Calu3 (cell line): ENCODE measurements at regions not wholly inside any gene's neighbourhood (a gene's known extent, or its start where the extent isn't known, plus 50 kb on each side); places are given as distances from the start of the nearest gene placed in this dataset.

Experiments used
- BruUV-seq: library from RNA; stranded (reverse); fragments of 400-500 nt; replicated peaks from 2 replicates; lab custom pipeline; 2021; lab: Mats Ljungman, UMichigan
- CTCF ChIA-PET: fragments of 300-600 bp; sonication (Branson Sonifier 250); formaldehyde crosslinking; loops from one replicate; lab custom pipeline; 2022; ENCODE audit warnings: antibody characterized with exemption; lab: Charles Lee
- DNase-seq: peaks from one replicate; pipeline ENCODE4 v3.0.0; 2022
- H3K27ac Mint-ChIP-seq: one replicate; pipeline ENCODE4 v1.8.0; 2022; ENCODE audit warnings: mixed read lengths; ENCODE audit not compliant: unreplicated experiment
- H3K27me3 Mint-ChIP-seq: one replicate; pipeline ENCODE4 v1.8.0; 2022; ENCODE audit warnings: mixed read lengths; ENCODE audit not compliant: unreplicated experiment
- H3K36me3 Mint-ChIP-seq: one replicate; pipeline ENCODE4 v1.8.0; 2022; ENCODE audit warnings: mild to moderate bottlenecking, moderate library complexity, mixed read lengths; ENCODE audit not compliant: insufficient read depth, unreplicated experiment
- H3K4me1 Mint-ChIP-seq: one replicate; pipeline ENCODE4 v1.8.0; 2022; ENCODE audit warnings: mild to moderate bottlenecking, low read depth, mixed read lengths; ENCODE audit not compliant: unreplicated experiment
- H3K4me3 Mint-ChIP-seq: one replicate; pipeline ENCODE4 v1.8.0; 2022; ENCODE audit warnings: mild to moderate bottlenecking, low read depth, moderate library complexity, mixed read lengths; ENCODE audit not compliant: unreplicated experiment
- H3K9me3 Mint-ChIP-seq: one replicate; pipeline ENCODE4 v1.8.0; 2022; ENCODE audit warnings: low read depth, mixed read lengths; ENCODE audit not compliant: unreplicated experiment
- intact Hi-C: fragments of 100-400 bp; cut with micrococcal nuclease; formaldehyde crosslinking; loops from one replicate; pipeline ENCODE4 v1.10.0; 2022; ENCODE audit not compliant: unreplicated experiment
- TF ChIP-seq, protein P1 (sequence below): fragments of 200-600 bp; IDR thresholded peaks from one replicate; pipeline ENCODE4 v1.8.0; 2022; ENCODE audit warnings: antibody characterized with exemption; ENCODE audit not compliant: unreplicated experiment

DNA sequence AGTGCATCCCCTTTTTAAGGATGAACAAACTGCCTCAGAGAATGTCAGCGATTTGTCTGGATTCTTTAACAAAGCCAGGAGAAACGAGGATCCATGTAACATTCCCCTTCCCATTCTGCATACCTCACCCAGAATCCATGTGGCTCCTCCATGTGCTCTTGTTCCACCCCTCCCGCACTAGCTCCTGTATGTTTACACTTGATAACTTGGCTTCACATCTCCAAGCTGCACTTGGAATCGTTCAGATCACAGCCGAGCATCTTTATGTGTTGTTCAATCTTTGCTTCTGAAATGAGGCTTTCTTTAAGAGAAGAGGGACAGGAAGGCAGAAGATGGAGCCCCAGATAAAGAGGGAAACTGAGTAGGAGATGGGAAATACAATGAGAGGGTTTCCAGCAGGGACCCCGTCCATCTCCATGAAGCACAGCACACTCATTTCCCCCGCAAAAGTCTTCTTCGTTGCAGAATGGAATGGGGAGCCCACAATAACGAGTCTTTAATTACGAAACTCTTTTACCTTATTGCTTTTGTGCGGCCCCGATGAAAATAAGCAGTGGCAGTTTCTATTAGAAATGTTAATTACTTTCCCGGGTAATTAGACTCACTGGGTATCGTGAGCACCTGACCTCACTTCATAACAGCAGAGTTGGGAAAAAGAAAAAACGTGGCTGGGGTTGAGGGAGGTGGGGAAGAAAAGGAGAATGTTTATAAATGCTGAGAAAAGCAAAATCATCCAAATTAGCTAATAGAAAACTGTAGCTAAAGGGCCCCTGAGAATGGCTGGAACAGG is 96.8 kb upstream of the ISX start:
- no peak for DNase-seq
- intact Hi-C loops: no loop called here
- TF ChIP-seq, protein P1, sequence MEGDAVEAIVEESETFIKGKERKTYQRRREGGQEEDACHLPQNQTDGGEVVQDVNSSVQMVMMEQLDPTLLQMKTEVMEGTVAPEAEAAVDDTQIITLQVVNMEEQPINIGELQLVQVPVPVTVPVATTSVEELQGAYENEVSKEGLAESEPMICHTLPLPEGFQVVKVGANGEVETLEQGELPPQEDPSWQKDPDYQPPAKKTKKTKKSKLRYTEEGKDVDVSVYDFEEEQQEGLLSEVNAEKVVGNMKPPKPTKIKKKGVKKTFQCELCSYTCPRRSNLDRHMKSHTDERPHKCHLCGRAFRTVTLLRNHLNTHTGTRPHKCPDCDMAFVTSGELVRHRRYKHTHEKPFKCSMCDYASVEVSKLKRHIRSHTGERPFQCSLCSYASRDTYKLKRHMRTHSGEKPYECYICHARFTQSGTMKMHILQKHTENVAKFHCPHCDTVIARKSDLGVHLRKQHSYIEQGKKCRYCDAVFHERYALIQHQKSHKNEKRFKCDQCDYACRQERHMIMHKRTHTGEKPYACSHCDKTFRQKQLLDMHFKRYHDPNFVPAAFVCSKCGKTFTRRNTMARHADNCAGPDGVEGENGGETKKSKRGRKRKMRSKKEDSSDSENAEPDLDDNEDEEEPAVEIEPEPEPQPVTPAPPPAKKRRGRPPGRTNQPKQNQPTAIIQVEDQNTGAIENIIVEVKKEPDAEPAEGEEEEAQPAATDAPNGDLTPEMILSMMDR: no peak
- Mint-ChIP-seq H3K4me3 (no peak overlapping the region), H3K9me3 (peaks cover 4% of the 10 kb centered on the region), H3K4me1 (no peaks in the 10 kb centered on the region), H3K27ac (no peak overlapping the region), H3K36me3 (no peaks in the 10 kb centered on the region), H3K27me3 (no peaks in the 10 kb centered on the region)
- CTCF ChIA-PET: no interaction called here
- BruUV-seq: no TSS peak

DNA sequence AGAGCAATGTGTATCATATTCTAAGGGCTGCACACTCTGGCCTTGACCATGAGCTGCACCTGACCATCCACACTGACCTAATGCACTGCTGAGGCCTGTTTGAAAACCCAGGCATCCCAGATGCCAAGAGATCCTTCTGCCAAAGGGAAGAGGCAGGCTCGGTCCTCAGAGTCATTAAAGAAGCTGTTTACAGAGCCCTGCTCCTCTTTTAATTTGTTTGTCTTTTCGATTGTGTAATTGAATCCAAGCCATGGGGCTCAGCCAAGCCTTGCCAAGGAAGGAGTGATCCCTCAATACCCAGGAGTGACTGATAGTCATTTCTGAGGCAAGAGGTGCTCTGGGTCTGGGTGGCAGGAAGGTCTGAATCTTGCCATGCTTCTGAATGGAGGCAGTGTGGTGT is 94.5 kb upstream of the ISX start:
- H3K4me1 Mint-ChIP-seq: no peaks in the 10 kb centered on the region
- no TSS peak for BruUV-seq
- CTCF ChIA-PET: interaction anchor here (0.6 kb wide), 1 partner anchor 1956 kb away, joined by 6 read pairs; no protein-coding TSS in a partner anchor
- H3K9me3 Mint-ChIP-seq: peaks cover 3% of the 10 kb centered on the region
- DNase-seq: no peak
- intact Hi-C loops: no loop called here
- H3K27me3 Mint-ChIP-seq: no peaks in the 10 kb centered on the region
- TF ChIP-seq, protein P1: no peak
- no peaks in the 10 kb centered on the region for H3K36me3 Mint-ChIP-seq
- H3K27ac Mint-ChIP-seq: no peak overlapping the region
- H3K4me3 Mint-ChIP-seq: no peak overlapping the region

DNA sequence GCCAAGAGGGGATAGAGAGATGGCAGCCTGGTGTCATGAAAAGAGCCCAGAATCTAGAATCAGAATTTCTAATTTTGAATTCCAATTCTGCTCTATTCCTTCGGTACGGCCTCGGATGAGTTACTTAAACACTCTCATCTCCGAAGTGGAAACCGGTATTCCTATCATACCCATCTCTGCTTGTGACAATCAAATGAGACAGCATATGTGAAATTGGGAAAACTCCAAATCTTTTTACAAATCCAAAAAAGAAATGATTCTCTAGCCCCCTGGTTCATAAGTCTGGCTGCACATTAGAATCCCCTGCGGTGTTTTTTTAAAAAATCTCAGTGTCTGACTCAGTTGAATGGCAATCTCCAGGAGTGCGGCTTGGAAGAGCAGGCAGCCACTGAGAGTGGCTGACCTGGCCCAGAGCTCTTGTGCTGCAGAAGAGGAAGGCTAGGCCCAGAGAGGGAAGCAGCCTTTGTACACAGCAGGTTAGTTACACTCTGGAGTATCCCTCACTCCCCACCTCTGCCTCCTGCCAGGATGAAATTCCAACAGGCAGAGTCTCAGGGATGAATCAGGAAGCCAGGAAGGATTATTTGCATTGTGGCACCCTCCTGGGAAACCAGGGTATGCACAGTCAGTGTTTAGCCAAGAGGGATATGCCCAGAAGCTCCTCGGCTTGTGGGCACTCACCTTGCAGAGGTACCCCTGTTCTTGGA is 93.6 kb upstream of the ISX start:
- H3K4me1 Mint-ChIP-seq: no peaks in the 10 kb centered on the region
- TF ChIP-seq, protein P1: no peak
- H3K27ac Mint-ChIP-seq: no peak overlapping the region
- no peaks in the 10 kb centered on the region for H3K27me3 Mint-ChIP-seq
- intact Hi-C loops: no loop called here
- no peak for DNase-seq
- H3K4me3 Mint-ChIP-seq: no peak overlapping the region
- no peaks in the 10 kb centered on the region for H3K36me3 Mint-ChIP-seq
- CTCF ChIA-PET: no interaction called here
- H3K9me3 Mint-ChIP-seq: peaks cover 5% of the 10 kb centered on the region
- BruUV-seq: no TSS peak

DNA sequence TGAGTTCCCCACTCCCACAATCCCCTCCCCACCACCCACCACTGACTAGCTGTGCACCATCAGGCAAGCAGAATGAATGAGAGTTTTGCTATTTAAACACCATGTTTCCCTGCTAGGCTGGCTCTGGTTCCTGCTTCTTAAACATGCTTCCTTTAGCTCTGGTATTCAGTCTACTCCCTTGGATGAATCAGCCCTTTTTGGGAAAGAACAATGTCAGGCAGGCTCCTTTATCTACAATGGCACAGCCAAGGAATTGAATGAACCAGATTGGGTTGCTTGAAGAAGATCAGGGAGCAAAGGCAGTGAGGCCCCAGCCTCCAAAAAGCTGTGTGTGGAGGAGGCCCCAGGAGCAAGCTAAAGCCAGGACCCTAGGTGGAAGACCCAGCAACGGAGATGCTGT is 92.9 kb upstream of the ISX start:
- Mint-ChIP-seq H3K4me1 (no peaks in the 10 kb centered on the region), H3K36me3 (no peaks in the 10 kb centered on the region), H3K9me3 (peaks cover 2% of the 10 kb centered on the region), H3K27me3 (no peaks in the 10 kb centered on the region), H3K27ac (no peak overlapping the region), H3K4me3 (no peak overlapping the region)
- intact Hi-C loops: no loop called here
- CTCF ChIA-PET: no interaction called here
- no peak for DNase-seq
- TF ChIP-seq, protein P1: no peak
- no TSS peak for BruUV-seq
